SK-N-SH (cell line): ENCODE measurements at regions not wholly inside any gene's neighbourhood (a gene's known extent, or its start where the extent isn't known, plus 50 kb on each side); places are given as distances from the start of the nearest gene placed in this dataset.
"Not testable (repeated sequence)": the region's sequence is repeated elsewhere in the genome, so short reads cannot be mapped to it uniquely, and the experiment has no call there.

ENCODE experiments used
- CTCF ChIA-PET: fragments of 300-600, 350-600 bp; formaldehyde crosslinking; extraction: SDS; loops from one replicate; lab custom pipeline; 2021; lab: Yijun Ruan, JAX
- POLR2A ChIA-PET: fragments of 350-600 bp; sonication (Branson Sonifier 250); formaldehyde crosslinking; extraction: SDS; loops from one replicate; lab custom pipeline; 2020; ENCODE audit warnings: antibody characterized with exemption, inconsistent platforms; lab: Yijun Ruan, JAX
- DNase-seq: peaks from one replicate; pipeline ENCODE4 v3.0.0; 2012
- H2AFZ ChIP-seq: fragments of 200-600 bp; sonication (generic); 2 replicates; pipeline ENCODE4 v1.8.1; 2016; ENCODE audit warnings: antibody characterized with exemption, mild to moderate bottlenecking, low read depth
- H3F3A ChIP-seq: fragments of 200-600 bp; sonication (generic); replicated peaks from 2 replicates; pipeline ENCODE3; 2016; ENCODE audit warnings: antibody characterized with exemption, mild to moderate bottlenecking; ENCODE audit not compliant: insufficient read depth
- H3K27ac ChIP-seq, 2 experiments: fragments of 200-500 bp in 1 of 2; fragments of 200-600 bp in 1 of 2; sonication (Bioruptor generic) in 1 of 2; sonication (generic), shearing (Covaris generic) in 1 of 2; 2 replicates each; pipeline versions ENCODE4 v1.5.1 to v1.6.1; 2014 to 2016; ENCODE audit warnings: low read depth in 2 of 2, inconsistent platforms in 1 of 2, low read length in 1 of 2, mild to moderate bottlenecking in 1 of 2, mixed read lengths in 1 of 2
- H3K27me3 ChIP-seq: fragments of 200-600 bp; sonication (generic), shearing (Covaris generic); 2 replicates; pipeline ENCODE4 v1.6.1; 2016; ENCODE audit warnings: mixed run types; ENCODE audit not compliant: insufficient read depth
- H3K36me3 ChIP-seq, 2 experiments: fragments of 200-500 bp in 1 of 2; fragments of 200-600 bp in 1 of 2; sonication (Bioruptor generic) in 1 of 2; sonication (generic) in 1 of 2; replicated peaks in 1 of 2; 2 replicates each; pipeline versions ENCODE3 to v1.5.1; 2014 to 2016; ENCODE audit warnings: low read length in 1 of 2, mild to moderate bottlenecking in 1 of 2; ENCODE audit not compliant: insufficient read depth in 2 of 2, control insufficient read depth in 1 of 2
- H3K4me1 ChIP-seq, 2 experiments: fragments of 200-500 bp in 1 of 2; fragments of 200-600 bp in 1 of 2; sonication (Bioruptor generic) in 1 of 2; sonication (generic), shearing (Covaris generic) in 1 of 2; 2 replicates each; pipeline versions ENCODE4 v1.5.1 to v1.6.1; 2014 to 2016; ENCODE audit warnings: low read depth in 1 of 2, low read length in 1 of 2, mixed run types in 1 of 2; ENCODE audit not compliant: insufficient read depth in 2 of 2, control insufficient read depth in 1 of 2
- H3K4me2 ChIP-seq: fragments of 200-600 bp; sonication (generic), shearing (Covaris generic); 2 replicates; pipeline ENCODE4 v1.6.1; 2017; ENCODE audit warnings: mixed run types
- H3K4me3 ChIP-seq, 2 experiments: fragments of 200-500 bp in 1 of 2; fragments of 200-600 bp in 1 of 2; sonication (Bioruptor generic) in 1 of 2; sonication (generic), shearing (Covaris generic) in 1 of 2; 2 replicates each; pipeline versions ENCODE4 v1.5.1 to v1.8.1; 2014 to 2016; ENCODE audit warnings: low read depth in 2 of 2, inconsistent platforms in 1 of 2, low read length in 1 of 2, mild to moderate bottlenecking in 1 of 2, mixed read lengths in 1 of 2, moderate library complexity in 1 of 2
- H3K79me2 ChIP-seq: fragments of 200-600 bp; sonication (generic); 2 replicates; pipeline ENCODE4 v1.8.1; 2017; ENCODE audit warnings: mild to moderate bottlenecking; ENCODE audit not compliant: insufficient read depth
- H3K9ac ChIP-seq: fragments of 200-600 bp; sonication (generic); 2 replicates; pipeline ENCODE4 v1.6.1; 2017; ENCODE audit warnings: mixed run types
- H3K9me2 ChIP-seq: fragments of 200-600 bp; sonication (generic); 2 replicates; pipeline ENCODE4 v1.6.1; 2017; ENCODE audit warnings: mixed run types
- H3K9me3 ChIP-seq: fragments of 200-600 bp; sonication (generic); 2 replicates; pipeline ENCODE4 v1.6.1; 2017; ENCODE audit warnings: mixed run types, mild to moderate bottlenecking, moderate library complexity
- H4K20me1 ChIP-seq: fragments of 200-600 bp; sonication (generic); 2 replicates; pipeline ENCODE4 v1.6.1; 2017; ENCODE audit warnings: mild to moderate bottlenecking, mixed run types; ENCODE audit not compliant: insufficient read depth
- EZH2phosphoT487 ChIP-seq: fragments of 200-600 bp; sonication (generic); IDR thresholded peaks from 2 replicates; pipeline ENCODE4 v1.6.1; 2017; ENCODE audit warnings: low read depth, mixed run types, mild to moderate bottlenecking, antibody characterized with exemption, moderate library complexity, borderline replicate concordance
- FOSL2 ChIP-seq: IDR thresholded peaks from 2 replicates; pipeline ENCODE4 v1.4.0; 2012; ENCODE audit warnings: low read depth, mild to moderate bottlenecking, moderate library complexity, borderline replicate concordance
- FOXM1 ChIP-seq: IDR thresholded peaks from 2 replicates; pipeline ENCODE4 v1.4.0; 2012; ENCODE audit warnings: low read depth, mild to moderate bottlenecking
- GABPA ChIP-seq: IDR thresholded peaks from 2 replicates; pipeline ENCODE4 v1.4.0; 2012; ENCODE audit warnings: low read depth, mild to moderate bottlenecking
- IRF3 ChIP-seq: fragments of 150-350 bp; IDR thresholded peaks from 2 replicates; pipeline ENCODE4 v1.6.1; 2016; ENCODE audit warnings: mild to moderate bottlenecking, low read depth, low read length
- JUND ChIP-seq: IDR thresholded peaks from 2 replicates; pipeline ENCODE4 v1.4.0; 2012
- NFIC ChIP-seq: IDR thresholded peaks from 2 replicates; pipeline ENCODE4 v1.4.0; 2012; ENCODE audit warnings: borderline replicate concordance
- POLR2AphosphoS5 ChIP-seq: IDR thresholded peaks from 2 replicates; pipeline ENCODE4 v1.6.1; 2012; ENCODE audit warnings: low read depth, low read length
- RCOR1 ChIP-seq: fragments of 150-350 bp; IDR thresholded peaks from 2 replicates; pipeline ENCODE4 v1.6.1; 2017; ENCODE audit warnings: antibody characterized with exemption, low read length
- RXRA ChIP-seq: IDR thresholded peaks from 2 replicates; pipeline ENCODE4 v1.4.0; 2012; ENCODE audit warnings: low read depth, mild to moderate bottlenecking, borderline replicate concordance
- SIN3A ChIP-seq: IDR thresholded peaks from 2 replicates; pipeline ENCODE4 v1.6.1; 2012; ENCODE audit warnings: low read depth, mild to moderate bottlenecking, low read length, moderate library complexity, borderline replicate concordance
- TAF1 ChIP-seq: IDR thresholded peaks from 2 replicates; pipeline ENCODE4 v1.6.1; 2012; ENCODE audit warnings: low read depth, mild to moderate bottlenecking, low read length, moderate library complexity, borderline replicate concordance
- USF1 ChIP-seq: IDR thresholded peaks from 2 replicates; pipeline ENCODE4 v1.4.0; 2012; ENCODE audit warnings: low read depth, borderline replicate concordance
- YY1 ChIP-seq: IDR thresholded peaks from 2 replicates; pipeline ENCODE4 v1.4.0; 2012; ENCODE audit warnings: low read depth, mild to moderate bottlenecking
- WGBS: methylation state at CpG from one replicate; pipeline ENCODE4 v1.1.6; 2017; ENCODE audit warnings: low lambda C conversion rate; 5-methylcytosine and 5-hydroxymethylcytosine counted together

GRCh38 chr15:67948215-67948614, 105.9 kb upstream of the PIAS1 start (continued):
- TF ChIP-seq IRF3 (no peak), TAF1 (no peak), RXRA (no peak), RCOR1 (no peak), USF1 (no peak), SIN3A (no peak), FOSL2 (no peak), NFIC (no peak), POLR2AphosphoS5 (no peak), JUND (no peak), EZH2phosphoT487 (no peak), YY1 (no peak)

GRCh38 chr15:67951187-67951586, 102.9 kb upstream of the PIAS1 start:
- H3K27me3 ChIP-seq, H3K27ac ChIP-seq, H3K4me1 ChIP-seq, H3K9me2 ChIP-seq, POLR2A ChIA-PET, H2AFZ ChIP-seq, H3K4me3 ChIP-seq, DNase-seq, H3K79me2 ChIP-seq, H3K9me3 ChIP-seq, H3K4me2 ChIP-seq, H4K20me1 ChIP-seq, H3K9ac ChIP-seq, H3F3A ChIP-seq, H3K36me3 ChIP-seq: not testable (repeated sequence)
- WGBS = 46% methylated on average over 3 of the region's 3 CpGs
- CTCF ChIA-PET = interaction anchor here (1.9 kb wide), 1 partner anchor 87 kb away, joined by 6 read pairs; no protein-coding TSS in a partner anchor

GRCh38 chr15:67953299-67953698, 100.8 kb upstream of the PIAS1 start:
- Histone ChIP-seq H3K9ac (no peak overlapping the region), H3K9me2 (no peaks in the 10 kb centered on the region), H3K27ac (no peak overlapping the region), H2AFZ (no peak overlapping the region), H3F3A (no peaks in the 10 kb centered on the region), H3K36me3 (no peaks in the 10 kb centered on the region), H3K4me1 (no peaks in the 10 kb centered on the region), H4K20me1 (no peaks in the 10 kb centered on the region), H3K9me3 (no peaks in the 10 kb centered on the region), H3K4me3 (no peak overlapping the region), H3K79me2 (no peaks in the 10 kb centered on the region), H3K27me3 (no peaks in the 10 kb centered on the region; the same call in 1 of the 2 replicates), H3K4me2 (no peak overlapping the region)
- 61% methylated on average over 2 of the region's 2 CpGs for WGBS
- ChIA-PET CTCF (no interaction called here), POLR2A (no interaction called here)
- TF ChIP-seq GABPA (no peak), IRF3 (no peak), FOXM1 (no peak)
- no peak for DNase-seq
